ENCODE measurements at regions not wholly inside any gene's neighbourhood (a gene's known extent, or its start where the extent isn't known, plus 50 kb on each side); places are given as distances from the start of the nearest gene placed in this dataset.

- 84% methylated on average over 3 of the region's 3 CpGs; no CpG with 5 or more reads in 1 of the 2 experiments for WGBS, 2 experiments (ENCODE audit: extremely low coverage in 1 of 2, insufficient coverage in 1 of 2, insufficient read length in 1 of 2, insufficient replicate concordance in 2 of 2, low coverage in 1 of 2, low lambda C conversion rate in 2 of 2, missing lambda C conversion rate in 1 of 2)
- CTCF ChIA-PET (ENCODE audit: partially characterized antibody) = interaction anchor here (1.0 to 3.3 kb wide), 2 partner anchors 9 to 49 kb away, joined by 4 to 16 read pairs; no protein-coding TSS in a partner anchor
- no peak overlapping the region for H4K91ac ChIP-seq (replicated peaks; ENCODE audit: insufficient read length, low read length)
- no peaks in the 10 kb centered on the region for H3K27me3 ChIP-seq (replicated peaks in 1 of 4; ENCODE audit: control insufficient read depth in 3 of 4, extremely low read depth in 1 of 4, insufficient read depth in 3 of 4, low read length in 3 of 4)
- H3K23ac ChIP-seq (ENCODE audit: insufficient read length) = no peak overlapping the region
- H3K4ac ChIP-seq (replicated peaks; ENCODE audit: insufficient read length, low read depth, low read length) = no peak overlapping the region
- no peaks in the 10 kb centered on the region for H3K4me1 ChIP-seq (replicated peaks in 1 of 4; ENCODE audit: control insufficient read depth in 3 of 4, insufficient read depth in 4 of 4, low read length in 3 of 4)
- H3K27ac ChIP-seq (ENCODE audit: low read depth, low read length) = no peak overlapping the region
- no peaks in the 10 kb centered on the region for H3K36me3 ChIP-seq (ENCODE audit: control insufficient read depth in 2 of 4, insufficient read depth in 4 of 4, low read length in 3 of 4)
- no peak overlapping the region for H3K14ac ChIP-seq (ENCODE audit: insufficient read length)
- no peak overlapping the region for H2BK20ac ChIP-seq (ENCODE audit: low read length)
- no peak overlapping the region for H3K4me3 ChIP-seq (ENCODE audit: extremely low read depth in 1 of 4, insufficient read depth in 2 of 4, low read depth in 3 of 4, low read length in 4 of 4)
- no peak overlapping the region for H2BK120ac ChIP-seq (replicated peaks; ENCODE audit: low read depth, low read length)
- H2AK5ac ChIP-seq (ENCODE audit: low read depth, low read length) = no peak overlapping the region
- H3K9ac ChIP-seq (replicated peaks in 1 of 4; ENCODE audit: extremely low read depth in 1 of 4, low read depth in 3 of 4, low read length in 3 of 4) = no peak overlapping the region
- H4K20me1 ChIP-seq (replicated peaks in 1 of 2; ENCODE audit: control insufficient read depth in 1 of 2, insufficient read depth in 2 of 2, low read length in 2 of 2) = no peaks in the 10 kb centered on the region
- no peaks in the 10 kb centered on the region for H3K79me1 ChIP-seq (ENCODE audit: low read depth, low read length)
- H2BK5ac ChIP-seq (ENCODE audit: low read depth, low read length) = no peak overlapping the region
- H2AFZ ChIP-seq (ENCODE audit: low read length) = no peak overlapping the region
- no peaks in the 10 kb centered on the region for H3K23me2 ChIP-seq (ENCODE audit: low read depth, low read length)
- no peak overlapping the region for H3K56ac ChIP-seq (replicated peaks; ENCODE audit: insufficient read length, low read depth, low read length)
- no peak for DNase-seq (ENCODE audit: low read depth in 1 of 2, low spot score in 2 of 2)
- 0 out of 4 replicates have a peak, but pooled peaks cover 0 to 4% of the 10 kb centered on the region in 2 experiments for H3K9me3 ChIP-seq (ENCODE audit: insufficient read depth in 2 of 2, low read depth in 1 of 2, low read length in 1 of 2)
- no peak overlapping the region for H4K8ac ChIP-seq (ENCODE audit: extremely low read depth, insufficient read depth, low read length)
- no peak overlapping the region for H3K4me2 ChIP-seq (ENCODE audit: insufficient read depth in 1 of 2, low read depth in 2 of 2, low read length in 2 of 2)
- H2BK12ac ChIP-seq (ENCODE audit: low read depth, low read length) = no peak overlapping the region
- no peak overlapping the region for H4K5ac ChIP-seq (ENCODE audit: insufficient read length, low read depth, low read length)
- POLR2A ChIA-PET (ENCODE audit: partially characterized antibody) = no interaction called here
- no peak overlapping the region for H3K18ac ChIP-seq (ENCODE audit: extremely low read depth, low read length)
- H3K79me2 ChIP-seq (ENCODE audit: control insufficient read depth in 1 of 2, insufficient read depth in 2 of 2, low read length in 2 of 2) = no peaks in the 10 kb centered on the region
- no peak for FAIRE-seq
- H2BK15ac ChIP-seq (ENCODE audit: low read length) = no peak overlapping the region
- TF ChIP-seq CHD1 (IDR thresholded peaks at IDR 0.05; ENCODE audit: low read depth, low read length) (no peak), EGR1 (IDR thresholded peaks at IDR 0.05; ENCODE audit: borderline replicate concordance, low read depth, low read length) (no peak), ZNF274 (IDR thresholded peaks at IDR 0.05; ENCODE audit: borderline replicate concordance, extremely low read depth, low read length) (no peak), SP2 (IDR thresholded peaks at IDR 0.05; ENCODE audit: low read length) (no peak), ASH2L (IDR thresholded peaks at IDR 0.05; ENCODE audit: low read length) (no peak), TAF1 (IDR thresholded peaks at IDR 0.05; ENCODE audit: low read depth, low read length) (no peak), POLR2A (IDR thresholded peaks at IDR 0.05; ENCODE audit: control extremely low read depth in 1 of 2, low read depth in 2 of 2, low read length in 2 of 2) (no peak), GABPA (IDR thresholded peaks at IDR 0.05; ENCODE audit: borderline replicate concordance, insufficient read depth, low read length) (no peak), CTCF (IDR thresholded peaks at IDR 0.05; ENCODE audit: control extremely low read depth in 1 of 3, insufficient read depth in 1 of 3, low read depth in 1 of 3, low read length in 3 of 3) (no peak), SP4 (IDR thresholded peaks at IDR 0.05; ENCODE audit: low read length) (no peak), GTF2F1 (IDR thresholded peaks at IDR 0.05; ENCODE audit: borderline replicate concordance, low read depth, low read length) (no peak), CEBPB (IDR thresholded peaks at IDR 0.05; ENCODE audit: low read depth, low read length) (no peak), TEAD4 (IDR thresholded peaks at IDR 0.05; ENCODE audit: low read depth, low read length) (no peak), YY1 (IDR thresholded peaks at IDR 0.05; ENCODE audit: low read depth, low read length) (no peak), BCL11A (IDR thresholded peaks at IDR 0.05; ENCODE audit: low read depth in 2 of 2, low read length in 2 of 2) (no peak)
Measured at GRCh38 chr5:88610586-88610985, 272.4 kb downstream of the MEF2C start.
